T-helper 1 cell (primary cell): ENCODE measurements at regions not wholly inside any gene's neighbourhood (a gene's known extent, or its start where the extent isn't known, plus 50 kb on each side); places are given as distances from the start of the nearest gene placed in this dataset.

ENCODE experiments used
- DNase-seq, 5 donors: peaks; one replicate each; pipeline ENCODE4 v3.0.0-alpha.2; 2012 to 2020

DNA sequence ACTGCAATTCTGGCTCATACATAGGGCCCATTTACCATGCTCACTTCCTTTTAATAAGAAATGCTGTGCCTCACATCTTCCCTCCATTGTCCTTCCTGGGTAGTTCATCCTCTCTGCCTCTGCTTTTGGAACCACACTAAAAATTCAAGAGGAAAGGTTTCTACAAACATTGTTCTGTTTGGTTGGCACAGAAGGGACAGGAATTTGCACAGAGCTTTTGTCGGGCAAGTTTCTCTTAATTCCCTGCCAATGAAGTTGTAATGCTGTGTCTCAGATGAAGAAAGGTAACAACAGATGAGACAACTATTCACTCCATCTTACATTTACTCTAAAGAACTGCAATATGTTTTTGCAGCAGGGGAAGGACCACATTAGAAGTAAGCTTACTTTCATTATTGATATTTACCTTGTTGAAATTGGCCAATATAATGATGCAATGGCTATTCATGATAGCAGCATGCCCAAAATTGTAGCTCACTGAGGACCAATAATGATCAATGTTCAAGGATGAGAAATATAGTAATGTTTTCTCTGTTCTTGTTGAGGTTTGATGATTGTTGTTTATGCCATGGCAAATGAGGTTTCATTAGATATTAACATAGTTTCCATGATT lies 82.5 kb upstream of the HMHB1 start:
- no peak for DNase-seq

DNA sequence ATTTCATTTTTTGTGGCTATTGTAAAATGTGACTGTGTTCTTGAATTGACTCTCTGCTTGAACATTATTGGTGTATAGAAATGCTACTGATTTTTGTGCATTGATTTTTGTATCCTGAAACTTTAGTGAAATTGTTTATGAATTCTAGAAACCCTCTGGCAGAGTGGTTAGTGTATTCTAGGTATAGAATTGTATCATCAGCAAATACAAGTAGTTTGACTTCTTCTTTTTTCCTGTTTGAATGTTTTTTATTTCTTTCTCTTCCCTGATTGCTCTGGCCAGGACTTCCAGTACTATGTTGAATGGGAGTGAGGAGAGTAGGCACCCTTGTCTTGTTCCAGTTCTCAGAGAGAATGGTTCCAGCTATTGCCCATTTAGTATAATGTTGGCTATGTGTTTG lies 88.8 kb upstream of the HMHB1 start:
- no peak for DNase-seq

DNA sequence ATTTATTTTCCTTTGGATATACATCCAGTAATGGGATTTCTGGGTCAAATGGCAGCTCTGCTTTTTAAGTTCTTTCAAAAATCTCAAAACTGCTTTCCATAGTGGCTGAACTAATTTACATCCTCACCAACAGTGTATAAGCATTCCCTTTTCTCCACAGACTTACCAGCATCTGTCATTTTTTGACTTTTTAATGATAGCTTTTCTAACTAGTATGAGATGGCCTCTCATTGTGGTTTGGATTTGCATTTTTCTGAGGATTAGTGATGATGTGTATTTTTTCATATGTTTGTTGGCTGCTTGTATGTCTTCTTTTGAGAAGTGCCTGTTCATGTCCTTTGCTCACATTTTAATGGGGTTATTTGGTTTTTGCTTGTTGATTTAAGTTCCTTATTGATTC lies 90.0 kb upstream of the HMHB1 start:
- DNase-seq: no peak

DNA sequence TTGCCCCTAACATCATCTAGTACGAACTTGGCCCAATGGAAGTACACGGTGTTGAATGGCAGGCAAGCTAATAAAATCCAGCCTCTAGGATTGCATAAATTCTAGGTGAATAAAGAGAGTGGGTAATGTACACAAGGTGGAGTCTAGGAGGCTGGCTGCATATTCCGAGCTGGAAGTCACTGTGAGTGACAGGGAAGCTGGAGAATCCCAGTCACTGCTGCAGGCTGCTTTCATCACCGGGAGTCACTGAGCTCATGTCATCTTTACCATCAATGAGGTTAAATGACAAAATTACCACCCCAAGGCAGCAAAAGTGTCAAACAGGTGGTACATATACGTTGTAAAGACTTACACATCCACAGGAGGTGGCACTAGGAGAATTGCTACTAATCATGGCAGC lies 91.3 kb upstream of the HMHB1 start:
- no peak for DNase-seq

DNA sequence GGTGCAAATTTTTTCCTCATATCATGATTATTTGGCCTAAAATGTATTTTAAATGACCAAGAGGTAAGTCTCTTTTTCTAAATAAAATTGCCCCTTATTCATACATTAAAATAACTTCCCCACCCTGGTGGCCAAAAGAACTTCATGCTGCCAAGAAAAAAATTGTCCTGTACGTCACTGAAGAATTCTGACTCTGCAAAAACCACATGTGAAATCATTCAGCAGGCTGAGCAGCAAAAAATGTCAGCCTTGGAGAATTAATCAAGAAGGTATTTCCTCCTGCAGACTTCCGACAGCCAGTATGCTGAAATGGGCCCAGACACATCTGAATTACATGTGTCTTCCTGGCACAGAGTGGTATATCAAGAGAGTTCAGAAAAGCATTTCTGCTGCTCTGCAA lies 94.6 kb upstream of the HMHB1 start:
- no peak for DNase-seq

DNA sequence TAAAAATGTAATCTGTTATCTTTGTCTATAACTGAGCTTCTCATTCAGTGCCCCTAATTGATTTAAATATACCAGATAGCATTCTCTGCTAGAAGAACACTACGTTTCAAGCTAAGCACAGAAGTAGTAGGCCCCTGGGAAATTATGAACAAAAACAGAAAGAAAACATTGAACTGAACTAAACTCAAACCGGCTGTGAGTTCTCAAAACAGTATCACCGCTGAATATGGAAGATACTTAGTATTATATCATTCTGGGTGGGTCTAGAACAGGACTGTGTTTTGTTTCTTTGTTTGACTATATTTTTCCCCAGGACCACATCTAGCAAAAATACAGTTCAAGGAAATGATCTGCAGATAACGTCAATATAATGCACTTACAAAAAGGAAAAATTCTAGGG lies 95.1 kb upstream of the HMHB1 start:
- DNase-seq: no peak

DNA sequence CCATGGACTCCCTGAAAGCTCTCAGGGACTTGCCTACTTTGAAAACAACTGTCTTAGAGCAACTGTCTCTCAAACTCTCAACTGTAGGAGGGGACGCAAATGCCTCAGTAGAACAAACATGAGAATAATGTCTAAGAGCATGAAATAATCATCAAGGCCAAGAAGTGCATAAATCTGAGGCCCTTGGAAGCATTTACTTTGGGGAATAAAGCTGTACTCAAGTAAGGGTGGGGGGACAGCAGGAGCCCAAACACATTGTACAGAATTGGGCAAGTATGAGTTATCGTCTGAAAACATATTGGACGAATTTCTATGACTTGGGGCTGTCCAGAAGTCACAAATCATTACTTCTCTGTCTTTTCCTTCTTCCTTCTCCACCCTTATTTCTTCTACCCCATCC lies 96.3 kb upstream of the HMHB1 start:
- DNase-seq: no peak

DNA sequence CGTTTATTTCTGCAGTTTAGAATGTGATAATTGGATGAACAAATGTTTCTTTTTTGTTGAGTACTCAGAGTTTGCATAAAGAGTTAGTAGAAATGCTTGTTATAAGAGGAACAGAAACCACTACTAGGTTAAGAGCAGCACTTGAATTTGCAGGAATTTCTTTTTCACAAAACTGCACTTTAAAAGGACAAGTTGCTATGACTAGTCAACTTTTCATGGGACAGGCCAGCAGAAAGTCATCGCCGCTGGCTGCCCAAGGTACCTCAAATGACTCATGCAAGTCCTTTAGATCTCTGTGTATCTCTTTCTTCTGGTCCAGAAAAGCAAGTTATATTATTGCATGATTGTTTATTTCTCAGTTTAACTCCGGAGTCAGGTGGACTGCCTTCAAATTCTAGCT lies 97.3 kb upstream of the HMHB1 start:
- DNase-seq: no peak

DNA sequence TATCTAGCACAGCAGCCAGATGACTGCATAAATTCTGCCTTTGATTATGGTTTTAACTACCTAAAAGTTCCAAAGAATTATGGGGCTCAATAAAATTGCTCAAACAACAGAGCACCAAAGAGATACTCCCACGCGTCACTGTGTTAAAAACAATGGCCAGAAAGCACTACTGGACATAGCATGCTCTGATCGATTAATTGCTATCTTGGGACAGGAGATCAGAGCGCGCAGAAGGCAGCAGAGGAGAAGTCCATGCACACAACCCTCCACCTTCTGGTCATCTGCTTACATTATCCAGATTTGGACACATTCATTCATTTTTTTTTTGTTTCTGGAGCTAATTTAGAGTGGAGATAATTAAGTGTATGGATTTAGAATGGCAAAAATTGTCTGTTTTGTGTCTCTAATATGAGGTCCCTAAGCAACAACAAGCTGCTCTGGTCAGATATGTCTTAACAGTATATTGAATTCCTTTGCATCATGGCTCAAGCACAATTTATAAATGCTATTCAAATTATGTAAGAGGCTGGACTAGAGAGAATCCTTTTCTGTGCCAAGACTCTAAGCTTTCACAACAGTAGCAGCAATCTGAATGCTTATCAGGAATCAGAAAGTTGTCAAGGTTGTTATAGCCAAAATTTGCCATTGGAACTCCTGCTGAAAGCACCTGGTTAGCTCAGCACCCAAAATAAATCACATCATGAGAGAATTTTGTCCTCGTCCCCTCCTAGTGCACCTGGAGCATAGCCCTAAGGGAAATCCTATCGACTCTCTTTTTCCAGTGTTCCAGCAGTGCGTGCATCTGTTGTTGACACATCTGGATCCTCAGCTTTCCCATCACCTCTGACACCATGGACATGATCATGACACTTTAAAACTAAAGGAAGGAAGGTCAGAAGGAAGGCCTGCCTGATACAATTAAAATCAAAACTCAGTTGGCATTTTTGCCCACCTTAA lies 98.6 kb upstream of the HMHB1 start:
- no peak for DNase-seq

DNA sequence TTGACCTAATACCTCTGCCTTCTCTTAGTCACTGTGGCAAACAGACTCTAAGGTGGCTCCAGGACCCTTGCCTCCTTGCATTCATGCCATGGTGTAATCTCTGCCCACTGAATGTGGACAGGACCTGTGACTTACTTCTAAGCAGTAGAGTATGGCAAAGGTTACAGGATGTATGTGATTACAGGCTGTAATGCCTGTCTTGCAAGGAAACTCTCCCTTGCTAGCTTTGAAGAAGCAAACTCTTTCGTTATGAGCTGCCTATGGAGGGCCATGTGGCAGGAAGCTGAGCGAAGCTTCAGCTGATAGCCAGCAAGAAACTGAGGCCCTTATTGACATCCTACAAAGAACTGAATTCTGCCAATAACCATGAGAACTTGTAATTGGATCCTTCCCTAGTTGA lies 103.3 kb upstream of the HMHB1 start:
- DNase-seq: peak in 1 of 5 donors; percentile 71

DNA sequence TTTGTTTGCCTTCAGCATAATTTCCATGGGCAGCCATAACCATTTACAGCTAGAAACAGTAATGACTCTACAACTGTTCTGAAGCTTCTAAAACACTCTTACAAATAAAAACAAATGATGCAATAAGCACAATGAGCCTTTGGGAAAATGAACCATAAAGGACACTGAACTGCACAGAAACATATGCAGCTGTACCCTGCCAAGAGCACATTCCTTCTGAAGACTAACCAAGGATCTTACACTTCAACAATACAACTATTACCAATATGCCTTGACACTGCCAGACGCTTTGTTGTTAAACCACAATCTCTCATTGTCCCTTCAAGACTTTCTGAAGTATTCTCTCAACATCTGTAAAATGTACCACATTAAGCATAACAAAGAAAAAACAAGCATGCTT lies 104.2 kb upstream of the HMHB1 start:
- no peak for DNase-seq

DNA sequence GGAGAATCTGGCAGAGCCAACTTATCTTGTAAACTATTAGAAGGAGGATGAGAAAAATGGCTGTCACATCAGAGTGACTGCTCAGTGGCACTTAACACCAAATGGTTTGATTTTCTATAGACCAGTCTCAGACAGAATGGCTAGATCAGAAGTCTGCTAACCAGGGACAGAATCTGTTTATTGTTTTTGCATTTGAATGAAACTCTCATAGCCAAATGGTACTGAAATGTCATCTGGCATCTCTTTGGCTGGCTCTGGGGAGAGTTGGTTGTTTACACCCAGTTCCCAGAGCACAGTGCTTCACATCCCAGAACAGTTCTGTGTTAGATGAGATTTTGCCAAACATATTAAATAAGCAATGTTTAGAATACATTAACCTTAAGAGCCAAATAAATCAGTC lies 106.6 kb upstream of the HMHB1 start:
- DNase-seq: no peak

DNA sequence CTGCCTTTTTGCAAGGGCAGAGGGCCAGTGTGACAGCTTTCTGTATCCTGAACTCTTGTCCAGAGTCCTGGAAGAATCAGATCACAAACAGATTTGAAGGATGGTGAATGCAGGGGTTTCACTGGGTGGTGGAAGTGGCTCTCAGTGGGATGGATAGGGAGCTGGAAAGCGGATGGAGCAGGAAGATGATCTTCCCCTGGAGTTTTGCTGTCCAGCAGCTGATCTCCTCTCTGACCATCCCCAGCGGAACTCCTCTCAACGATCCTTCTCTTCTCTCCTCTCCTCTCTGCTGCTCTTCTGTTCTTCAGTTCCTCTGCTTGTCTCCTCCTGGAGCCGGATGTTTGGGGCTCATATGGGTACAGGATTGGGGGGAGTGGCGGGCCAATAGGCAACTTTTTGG lies 108.3 kb upstream of the HMHB1 start:
- no peak for DNase-seq

DNA sequence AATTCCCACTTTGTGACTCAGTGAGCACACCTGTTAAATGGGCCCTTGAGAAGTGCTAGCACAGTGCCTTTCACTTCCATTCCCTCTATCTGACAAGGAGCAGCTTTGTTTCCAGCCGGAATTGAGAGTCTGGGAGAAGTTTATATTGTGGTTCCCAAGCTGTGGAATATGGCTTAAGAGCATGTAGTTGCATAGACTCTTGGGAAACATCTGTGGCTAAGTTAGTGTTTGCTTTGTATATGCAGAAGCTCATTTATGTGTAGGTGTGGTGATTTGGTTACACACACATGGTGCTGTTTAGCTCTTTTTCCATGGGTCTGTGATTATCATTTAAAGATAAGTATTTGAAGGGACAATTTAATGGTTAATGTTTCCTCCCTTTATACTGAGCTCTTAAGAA lies 110.5 kb upstream of the HMHB1 start:
- DNase-seq: no peak

DNA sequence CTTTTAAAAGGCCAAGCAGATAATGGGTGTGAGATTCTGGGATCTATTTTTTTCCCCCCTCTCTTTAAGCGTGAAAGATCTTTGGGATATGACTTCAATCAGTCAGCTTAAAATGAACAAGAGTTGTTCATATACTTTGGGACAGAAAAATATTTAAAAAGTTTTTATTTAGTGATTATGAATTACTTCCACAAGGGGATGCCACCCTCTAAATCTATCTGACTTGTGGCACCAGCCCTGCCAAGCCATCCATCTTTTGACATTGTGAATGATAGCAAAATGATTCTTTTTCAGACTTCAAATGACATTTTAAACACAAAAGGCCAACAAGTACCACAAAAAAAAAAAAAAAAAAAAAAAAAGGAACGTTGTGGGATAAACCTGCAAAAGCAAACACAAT lies 111.0 kb upstream of the HMHB1 start:
- DNase-seq: no peak

DNA sequence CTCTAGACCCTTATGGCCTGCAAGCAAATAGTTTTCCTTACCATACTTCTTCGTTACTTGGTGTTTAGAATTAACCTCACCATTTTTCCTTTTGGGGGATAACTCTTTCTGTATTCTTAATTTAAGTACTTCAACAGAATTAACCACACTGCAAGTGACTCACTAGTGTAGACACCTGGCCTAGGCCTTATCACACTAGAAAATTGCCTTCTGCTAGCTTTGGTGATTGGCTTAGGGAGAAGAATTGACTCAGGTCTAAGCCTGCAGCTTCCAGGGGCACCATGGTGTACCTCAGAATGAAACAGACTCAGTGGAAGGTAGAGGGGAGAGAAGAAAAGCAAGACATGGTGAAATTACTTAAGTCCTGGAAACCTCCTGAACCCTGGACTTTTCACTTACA lies 112.8 kb upstream of the HMHB1 start:
- DNase-seq: no peak

DNA sequence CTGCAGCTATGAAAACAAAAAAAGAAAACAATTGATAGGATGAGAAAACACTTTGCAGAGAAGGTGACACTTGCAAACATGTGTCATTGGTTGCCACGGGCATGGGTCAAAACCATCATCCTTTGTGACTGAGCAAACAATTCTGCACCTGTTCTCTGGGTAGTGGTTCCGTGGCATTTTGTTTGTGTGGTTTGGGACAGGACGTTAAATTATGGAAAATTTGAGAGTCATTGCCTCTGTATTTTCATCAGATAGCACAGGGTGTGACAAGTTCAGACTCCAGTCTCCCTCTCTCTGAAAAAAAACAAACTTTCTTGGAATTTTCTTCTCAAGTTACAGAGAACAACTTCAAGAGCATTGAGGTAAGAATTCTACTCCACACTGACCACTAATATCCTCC lies 113.4 kb upstream of the HMHB1 start:
- no peak for DNase-seq

DNA sequence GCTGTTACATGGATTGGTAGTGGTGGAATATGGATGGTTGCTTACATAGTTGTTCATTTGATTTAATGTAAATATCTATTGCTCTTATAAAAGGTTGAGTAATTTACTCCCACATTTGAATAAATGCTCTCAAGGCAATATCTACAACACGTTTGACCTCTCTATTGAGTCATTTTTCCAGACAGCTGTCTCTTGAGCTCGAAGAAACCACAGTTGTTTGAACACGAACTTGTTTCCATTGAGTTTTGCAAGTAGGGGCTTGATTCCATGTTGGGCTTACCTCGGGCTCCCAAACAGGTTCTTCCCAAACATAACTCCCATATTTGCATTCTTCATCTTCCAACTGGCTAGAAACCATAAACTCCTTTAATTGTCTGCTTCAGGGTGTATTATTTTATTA lies 115.0 kb upstream of the HMHB1 start:
- DNase-seq: no peak

DNA sequence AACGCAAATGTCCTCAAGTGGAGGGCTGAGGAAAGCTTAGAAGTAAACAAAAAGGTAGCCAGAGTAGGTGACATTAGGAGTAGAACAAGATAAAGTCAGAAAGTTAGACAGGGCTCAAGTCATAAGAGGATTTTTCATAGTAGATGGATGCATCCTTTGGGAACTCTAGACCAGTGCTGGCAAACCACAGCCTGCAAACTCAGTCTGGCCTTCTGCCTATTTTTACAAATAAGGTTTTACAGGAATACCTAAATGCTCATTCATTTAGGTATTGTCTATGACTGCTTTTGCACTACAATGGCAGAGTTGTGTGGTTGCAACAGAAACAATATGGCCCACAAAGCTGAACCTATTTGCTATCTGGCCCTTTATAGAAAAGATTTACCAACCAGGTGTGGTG lies 116.0 kb upstream of the HMHB1 start:
- DNase-seq: no peak

DNA sequence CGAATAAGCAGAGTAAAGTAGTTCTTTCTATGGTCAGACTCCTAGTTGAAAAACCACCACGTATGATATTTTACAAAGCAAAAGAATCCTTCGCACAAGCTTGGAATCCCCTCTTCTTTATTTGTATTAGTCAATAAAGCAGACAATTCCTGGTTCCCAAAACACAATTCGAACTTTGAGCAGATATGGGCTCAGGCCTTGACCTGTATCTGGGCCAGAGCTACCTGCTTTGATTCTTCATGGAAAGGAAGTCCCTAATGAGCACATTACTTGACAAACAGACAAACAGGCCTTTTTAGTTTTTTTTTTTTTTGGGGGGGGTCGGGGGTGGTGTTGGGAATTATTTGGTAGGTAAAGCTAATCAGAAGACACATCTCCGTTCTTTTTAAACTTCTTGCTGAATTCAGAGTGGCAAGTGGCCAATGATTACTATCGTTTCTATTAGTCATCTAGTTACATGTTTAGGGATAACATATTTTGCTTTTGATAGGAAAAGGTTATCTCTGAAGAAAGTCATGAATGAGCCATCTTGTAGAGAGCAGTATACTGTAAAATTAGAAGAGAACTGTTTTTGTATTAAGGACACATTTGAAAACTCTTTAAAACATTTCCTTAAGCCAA lies 116.6 kb upstream of the HMHB1 start:
- no peak for DNase-seq

DNA sequence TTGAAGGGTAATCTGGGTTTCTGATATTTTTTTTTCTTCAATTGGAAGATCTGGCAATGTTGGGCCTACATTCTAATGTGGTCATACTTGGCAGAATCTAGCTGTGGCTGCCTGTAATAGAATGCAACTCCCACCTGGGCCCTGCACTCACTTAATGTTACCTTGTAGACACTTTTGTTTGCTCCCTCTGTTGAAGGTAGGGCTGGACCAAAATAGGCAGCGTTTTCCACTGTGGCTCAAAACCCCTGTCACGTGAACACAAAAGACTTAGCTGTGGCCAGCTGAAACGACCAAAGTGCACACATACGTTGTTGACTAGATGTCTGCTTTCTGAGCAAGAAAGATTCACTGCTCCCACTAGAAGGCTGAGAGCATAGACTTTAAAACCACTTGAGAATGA lies 117.6 kb upstream of the HMHB1 start:
- no peak for DNase-seq

DNA sequence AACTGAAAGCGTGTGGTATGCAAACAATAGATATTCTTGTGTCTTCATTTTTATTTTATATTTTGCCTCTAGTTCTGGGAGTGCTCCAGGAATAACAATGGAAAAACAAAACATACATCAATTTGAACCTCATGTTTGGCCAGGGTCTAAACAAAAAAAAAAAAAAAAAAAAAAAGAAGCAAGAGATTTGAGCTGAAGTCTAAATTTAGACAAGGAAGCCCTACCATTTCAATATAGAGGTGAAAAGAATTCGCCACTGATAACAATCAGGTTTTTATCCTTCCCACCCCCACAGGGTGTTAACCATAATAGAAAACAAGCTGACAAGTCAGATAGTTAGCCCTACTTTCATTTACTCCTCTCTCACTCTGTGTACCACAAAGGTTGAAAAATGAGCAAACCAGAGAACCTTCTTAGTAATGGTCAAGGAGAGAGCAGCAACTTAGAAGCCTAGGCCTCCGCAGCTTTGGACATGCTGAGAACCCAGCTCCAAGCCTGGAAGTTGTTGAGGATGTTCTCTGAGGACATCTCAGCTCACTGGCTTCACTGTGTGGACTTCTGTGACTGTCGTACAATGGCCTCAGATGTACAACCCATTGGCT lies 118.2 kb upstream of the HMHB1 start:
- DNase-seq: peak in 1 of 5 donors; percentile 69

DNA sequence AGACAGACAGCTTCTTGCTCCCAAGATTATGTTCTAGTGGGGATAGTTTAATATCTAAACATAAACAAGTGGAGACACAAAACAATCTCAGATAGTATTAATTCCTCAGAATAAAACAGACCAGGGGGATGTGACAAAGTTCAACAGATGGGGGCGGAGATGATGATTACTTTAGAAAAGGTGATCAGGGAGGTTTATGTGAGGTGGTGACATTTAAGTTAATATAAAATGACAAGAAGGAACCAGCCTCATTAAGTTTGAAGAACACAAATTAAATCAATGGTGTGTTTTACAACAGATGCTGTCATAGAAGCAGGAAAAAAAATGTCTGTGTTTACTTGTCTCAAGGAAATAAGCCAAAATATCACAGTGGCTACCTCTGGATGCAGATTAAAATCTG lies 119.6 kb upstream of the HMHB1 start:
- DNase-seq: no peak

DNA sequence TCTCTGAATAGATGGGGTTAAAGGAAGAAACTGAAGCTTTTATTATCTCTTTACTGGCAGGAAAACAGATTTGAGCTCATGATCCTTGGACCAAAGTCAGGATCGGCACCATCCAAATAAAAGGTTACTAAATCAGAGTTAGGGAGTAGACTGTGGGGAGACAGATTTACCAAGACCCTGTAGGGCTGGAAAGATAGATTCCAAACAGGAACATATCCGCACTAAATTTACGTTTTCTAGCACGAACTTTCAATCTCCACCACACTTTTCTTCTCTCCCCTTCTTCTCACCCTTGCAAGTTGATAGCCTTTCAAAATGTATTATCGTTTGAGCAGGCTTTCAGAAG lies 120.0 kb upstream of the HMHB1 start:
- no peak for DNase-seq
